ENCODE measurements at regions not wholly inside any gene's neighbourhood (a gene's known extent, or its start where the extent isn't known, plus 50 kb on each side); places are given as distances from the start of the nearest gene placed in this dataset.

GRCh38 chr14:85276161-85276978 lies 253.6 kb upstream of the FLRT2 start:
- Mint-ChIP-seq H3K27me3 (ENCODE audit: low read depth) (no peaks in the 10 kb centered on the region), H3K4me3 (no peak overlapping the region), H3K9me3 (no peaks in the 10 kb centered on the region), H3K4me1 (no peaks in the 10 kb centered on the region; the same call in 1 of the 2 replicates), H3K36me3 (no peaks in the 10 kb centered on the region), H3K27ac (no peak overlapping the region)
- ChIA-PET CTCF (no interaction called here), POLR2A (no interaction called here)
- ATAC-seq, result no peak
- no peak for TF ChIP-seq PRRX2 (CRISPR knock-in tag; IDR thresholded peaks at IDR 0.05)
- DNase-seq (ENCODE audit: low spot score), result no peak

- Mint-ChIP-seq H3K4me3 (no peak overlapping the region), H3K4me1 (peaks cover 2% of the 10 kb centered on the region; the same call in 1 of the 2 replicates), H3K9me3 (no peaks in the 10 kb centered on the region), H3K27me3 (ENCODE audit: low read depth) (no peaks in the 10 kb centered on the region), H3K36me3 (no peaks in the 10 kb centered on the region), H3K27ac (no peak overlapping the region)
- ChIA-PET CTCF (no interaction called here), POLR2A (no interaction called here)
- DNase-seq (ENCODE audit: low spot score) (no peak), ATAC-seq (no peak)
- TF ChIP-seq NR1H2 (CRISPR knock-in tag; IDR thresholded peaks at IDR 0.05) (no peak), STAT6 (CRISPR knock-in tag; conservative IDR thresholded peaks at IDR 0.05; ENCODE audit: low read depth) (no peak), E2F5 (CRISPR knock-in tag; IDR thresholded peaks at IDR 0.05) (no peak), ZSCAN18 (CRISPR knock-in tag; IDR thresholded peaks at IDR 0.05) (no peak), MXD4 (CRISPR knock-in tag; IDR thresholded peaks at IDR 0.05; ENCODE audit: borderline replicate concordance) (no peak), ZNF281 (CRISPR knock-in tag; IDR thresholded peaks at IDR 0.05) (no peak), TCF7 (CRISPR knock-in tag; IDR thresholded peaks at IDR 0.05; ENCODE audit: low read depth) (no peak), MYBL2 (CRISPR knock-in tag; IDR thresholded peaks at IDR 0.05) (no peak), CTCF (IDR thresholded peaks at IDR 0.05) (no peak), USF1 (CRISPR knock-in tag; IDR thresholded peaks at IDR 0.05) (no peak), ARID4B (CRISPR knock-in tag; IDR thresholded peaks at IDR 0.05; ENCODE audit: borderline replicate concordance) (no peak), ZNF138 (CRISPR knock-in tag; conservative IDR thresholded peaks at IDR 0.05) (no peak), FOXP1 (CRISPR knock-in tag; IDR thresholded peaks at IDR 0.05; ENCODE audit: borderline replicate concordance) (no peak), CDX4 (CRISPR knock-in tag; IDR thresholded peaks at IDR 0.05; ENCODE audit: borderline replicate concordance) (no peak), ZBTB21 (CRISPR knock-in tag; IDR thresholded peaks at IDR 0.05; ENCODE audit: borderline replicate concordance) (no peak), ETV6 (CRISPR knock-in tag; IDR thresholded peaks at IDR 0.05) (no peak), ATF3 (CRISPR knock-in tag; conservative IDR thresholded peaks at IDR 0.05) (no peak)
These were observed 253.0 kb upstream of the FLRT2 start for GRCh38 chr14:85276979-85277228.

Measured in WTC11 (cell line).